MM.1S (cell line): ENCODE measurements at regions not wholly inside any gene's neighbourhood (a gene's known extent, or its start where the extent isn't known, plus 50 kb on each side); places are given as distances from the start of the nearest gene placed in this dataset.

ENCODE experiments used
- DNase-seq: peaks from one replicate; pipeline ENCODE4 v3.0.0-alpha.2; 2015
- H2AFZ ChIP-seq: fragments of 300-600 bp; sonication (generic); 2 replicates; pipeline ENCODE4 v1.6.0; 2016; ENCODE audit warnings: antibody characterized with exemption, low read length
- H3F3A ChIP-seq: fragments of 300-600 bp; sonication (generic); 2 replicates; pipeline ENCODE4 v1.6.1; 2016; ENCODE audit warnings: mild to moderate bottlenecking, antibody characterized with exemption, low read length, moderate library complexity, mixed read lengths; ENCODE audit not compliant: insufficient read depth
- H3K27ac ChIP-seq: fragments of 300-600 bp; sonication (generic); 2 replicates; pipeline ENCODE4 v1.5.1; 2016; ENCODE audit warnings: mild to moderate bottlenecking, low read length
- H3K27me3 ChIP-seq: fragments of 300-600 bp; sonication (generic); replicated peaks from 2 replicates; pipeline ENCODE4 v1.6.0; 2016; ENCODE audit warnings: low read length; ENCODE audit not compliant: insufficient read depth
- H3K36me3 ChIP-seq: fragments of 300-600 bp; sonication (generic); replicated peaks from 2 replicates; pipeline ENCODE4 v1.6.1; 2016; ENCODE audit warnings: mild to moderate bottlenecking, low read length, mixed read lengths; ENCODE audit not compliant: insufficient read depth
- H3K4me1 ChIP-seq: fragments of 300-600 bp; sonication (generic); 2 replicates; pipeline ENCODE4 v1.6.1; 2016; ENCODE audit warnings: low read length, mixed read lengths
- H3K4me2 ChIP-seq: fragments of 300-600 bp; sonication (generic); 2 replicates; pipeline ENCODE4 v1.6.0; 2016; ENCODE audit warnings: low read depth, low read length
- H3K4me3 ChIP-seq: fragments of 300-600 bp; sonication (generic); 2 replicates; pipeline ENCODE4 v1.5.1; 2016; ENCODE audit warnings: low read length, mixed read lengths
- H3K79me2 ChIP-seq: fragments of 300-600 bp; sonication (generic); 2 replicates; pipeline ENCODE4 v1.6.1; 2016; ENCODE audit warnings: mixed run types, low read length, mixed read lengths
- H3K9ac ChIP-seq: fragments of 300-600 bp; sonication (generic); 2 replicates; pipeline ENCODE4 v1.6.1; 2016; ENCODE audit warnings: low read length, mixed read lengths
- H3K9me2 ChIP-seq: fragments of 300-600 bp; sonication (generic); replicated peaks from 2 replicates; pipeline ENCODE4 v1.6.1; 2016; ENCODE audit warnings: mild to moderate bottlenecking, low read length, mixed read lengths; ENCODE audit not compliant: insufficient read depth
- H3K9me3 ChIP-seq: fragments of 300-600 bp; sonication (generic); replicated peaks from 2 replicates; pipeline ENCODE4 v1.6.1; 2016; ENCODE audit warnings: mild to moderate bottlenecking, low read length, mixed read lengths; ENCODE audit not compliant: insufficient read depth
- H4K20me1 ChIP-seq: fragments of 300-600 bp; sonication (generic); 2 replicates; pipeline ENCODE4 v1.6.1; 2016; ENCODE audit warnings: mild to moderate bottlenecking, low read length, moderate library complexity, mixed read lengths; ENCODE audit not compliant: insufficient read depth
- CTCF ChIP-seq: fragments of 300-600 bp; sonication (generic); IDR thresholded peaks from 2 replicates; pipeline ENCODE4 v1.5.1; 2016; ENCODE audit warnings: antibody characterized with exemption, low read length, mixed read lengths
- EZH2 ChIP-seq: fragments of 300-600 bp; sonication (generic); optimal IDR thresholded peaks from 2 replicates; pipeline ENCODE3; 2017; ENCODE audit warnings: low read depth, mild to moderate bottlenecking, antibody characterized with exemption, low read length, mixed read lengths
- EZH2phosphoT487 ChIP-seq: fragments of 300-600 bp; sonication (generic); IDR thresholded peaks from 2 replicates; pipeline ENCODE4 v1.6.1; 2018; ENCODE audit warnings: antibody characterized with exemption, low read length

GRCh38 chr12:4047421-4047820, 174.2 kb upstream of the PARP11 start:
- H3K9me3 ChIP-seq = no peaks in the 10 kb centered on the region
- no peak overlapping the region for H3K4me2 ChIP-seq
- no peak overlapping the region for H3K9ac ChIP-seq
- H3K79me2 ChIP-seq = no peaks in the 10 kb centered on the region
- H3K4me3 ChIP-seq = no peak overlapping the region
- H3F3A ChIP-seq = no peaks in the 10 kb centered on the region
- no peak overlapping the region for H3K27ac ChIP-seq
- no peaks in the 10 kb centered on the region for H3K36me3 ChIP-seq
- no peak overlapping the region for H2AFZ ChIP-seq
- no peak for DNase-seq
- H3K9me2 ChIP-seq = no peaks in the 10 kb centered on the region
- H4K20me1 ChIP-seq = no peaks in the 10 kb centered on the region
- H3K4me1 ChIP-seq = no peaks in the 10 kb centered on the region
- H3K27me3 ChIP-seq = no peaks in the 10 kb centered on the region
- no peak for TF ChIP-seq CTCF
- no peak for TF ChIP-seq EZH2
- TF ChIP-seq EZH2phosphoT487 = no peak

- H3K27me3 ChIP-seq = no peaks in the 10 kb centered on the region
- TF ChIP-seq EZH2 (no peak), EZH2phosphoT487 (no peak), CTCF (no peak)
These were observed 173.3 kb upstream of the PARP11 start for GRCh38 chr12:4046495-4046840.

GRCh38 chr12:4045786-4046494, 172.7 kb upstream of the PARP11 start:
- H3K9me2 ChIP-seq = no peaks in the 10 kb centered on the region
- H3K79me2 ChIP-seq = no peaks in the 10 kb centered on the region
- no peaks in the 10 kb centered on the region for H3K36me3 ChIP-seq
- H3K4me2 ChIP-seq = no peak overlapping the region
- no peak overlapping the region for H3K9ac ChIP-seq
- DNase-seq = no peak
- H2AFZ ChIP-seq = no peak overlapping the region
- TF ChIP-seq EZH2 = no peak
- no peak for TF ChIP-seq CTCF
- no peak for TF ChIP-seq EZH2phosphoT487
- H4K20me1 ChIP-seq = no peaks in the 10 kb centered on the region
- no peaks in the 10 kb centered on the region for H3K4me1 ChIP-seq
- H3K9me3 ChIP-seq = no peaks in the 10 kb centered on the region
- no peak overlapping the region for H3K4me3 ChIP-seq
- H3K27me3 ChIP-seq = no peaks in the 10 kb centered on the region
- H3F3A ChIP-seq = no peaks in the 10 kb centered on the region
- no peak overlapping the region for H3K27ac ChIP-seq

More at GRCh38 chr12:4046495-4046840, 173.3 kb upstream of the PARP11 start:
- no peaks in the 10 kb centered on the region for H3F3A ChIP-seq
- no peak overlapping the region for H3K4me3 ChIP-seq
- no peaks in the 10 kb centered on the region for H3K9me2 ChIP-seq
- H3K4me1 ChIP-seq = no peaks in the 10 kb centered on the region
- no peak overlapping the region for H3K27ac ChIP-seq
- DNase-seq = no peak
- no peaks in the 10 kb centered on the region for H3K36me3 ChIP-seq
- no peak overlapping the region for H3K4me2 ChIP-seq
- H3K9me3 ChIP-seq = no peaks in the 10 kb centered on the region
- H3K9ac ChIP-seq = no peak overlapping the region
- H2AFZ ChIP-seq = no peak overlapping the region
- H4K20me1 ChIP-seq = no peaks in the 10 kb centered on the region
- no peaks in the 10 kb centered on the region for H3K79me2 ChIP-seq
